Activated effector memory CD4-positive, alpha-beta T cell treated with anti-CD3 and anti-CD28 coated beads, Interleukin-2, amount 50 U/mL, for 16 hours (primary cell): ENCODE measurements at regions not wholly inside any gene's neighbourhood (a gene's known extent, or its start where the extent isn't known, plus 50 kb on each side); places are given as distances from the start of the nearest gene placed in this dataset.
"Not testable (repeated sequence)": the region's sequence is repeated elsewhere in the genome, so short reads cannot be mapped to it uniquely, and the experiment has no call there.

Experiments
- DNase-seq: peaks from one replicate; pipeline ENCODE4 v3.0.0-alpha.2; 2020

GRCh38 chr14:103186909-103187586 is 63.8 kb downstream of the TNFAIP2 start:
- DNase-seq: no peak

GRCh38 chr14:103187911-103188310 is 64.7 kb downstream of the TNFAIP2 start:
- no peak for DNase-seq

GRCh38 chr14:103188810-103189480 is 65.7 kb downstream of the TNFAIP2 start:
- DNase-seq: peak; percentile 67

GRCh38 chr14:103189481-103190470 is 66.5 kb downstream of the TNFAIP2 start:
- DNase-seq: no peak

- no peak for DNase-seq
Measured at GRCh38 chr14:103190741-103191140, 67.5 kb downstream of the TNFAIP2 start.

- no peak for DNase-seq
Measured at GRCh38 chr14:103191844-103192243, 68.6 kb downstream of the TNFAIP2 start.

GRCh38 chr14:103192246-103192840 is 69.1 kb downstream of the TNFAIP2 start:
- DNase-seq: no peak

- DNase-seq: not testable (repeated sequence)
Measured at GRCh38 chr14:103192861-103193260, 69.6 kb downstream of the TNFAIP2 start.

- DNase-seq: not testable (repeated sequence)
Measured at GRCh38 chr14:103193491-103193890, 70.2 kb downstream of the TNFAIP2 start.

- DNase-seq: no peak
Measured at GRCh38 chr14:103194256-103195045, 71.2 kb downstream of the TNFAIP2 start.

GRCh38 chr14:103195828-103196615 is 72.8 kb downstream of the TNFAIP2 start:
- no peak for DNase-seq

- no peak for DNase-seq
Measured at GRCh38 chr14:103196716-103197115, 73.5 kb downstream of the TNFAIP2 start.

- DNase-seq: no peak
Measured at GRCh38 chr14:103198131-103199105, 75.2 kb downstream of the TNFAIP2 start.

- no peak for DNase-seq
Measured at GRCh38 chr14:103199124-103199523, 75.9 kb downstream of the TNFAIP2 start.

GRCh38 chr14:103201801-103202200 is 78.5 kb downstream of the TNFAIP2 start:
- no peak for DNase-seq

- no peak for DNase-seq
Measured at GRCh38 chr14:103204852-103205540, 81.7 kb downstream of the TNFAIP2 start.

- DNase-seq: no peak
Measured at GRCh38 chr14:103205541-103205906, 82.3 kb downstream of the TNFAIP2 start.

- no peak for DNase-seq
Measured at GRCh38 chr14:103206023-103206481, 82.8 kb downstream of the TNFAIP2 start.

GRCh38 chr14:103206836-103207387 is 83.7 kb downstream of the TNFAIP2 start:
- DNase-seq: no peak
